G401 (cell line): ENCODE measurements at regions not wholly inside any gene's neighbourhood (a gene's known extent, or its start where the extent isn't known, plus 50 kb on each side); places are given as distances from the start of the nearest gene placed in this dataset.

Source experiments
- DNase-seq: peaks from one replicate; pipeline ENCODE4 v3.0.0-alpha.2; 2015; ENCODE audit warnings: low spot score
- in situ Hi-C: cut with HindIII; loops from 2 replicates; pipeline ENCODE4 v1.10.0; 2016; ENCODE audit warnings: low sequenced_read_pairs, mixed read lengths

DNA sequence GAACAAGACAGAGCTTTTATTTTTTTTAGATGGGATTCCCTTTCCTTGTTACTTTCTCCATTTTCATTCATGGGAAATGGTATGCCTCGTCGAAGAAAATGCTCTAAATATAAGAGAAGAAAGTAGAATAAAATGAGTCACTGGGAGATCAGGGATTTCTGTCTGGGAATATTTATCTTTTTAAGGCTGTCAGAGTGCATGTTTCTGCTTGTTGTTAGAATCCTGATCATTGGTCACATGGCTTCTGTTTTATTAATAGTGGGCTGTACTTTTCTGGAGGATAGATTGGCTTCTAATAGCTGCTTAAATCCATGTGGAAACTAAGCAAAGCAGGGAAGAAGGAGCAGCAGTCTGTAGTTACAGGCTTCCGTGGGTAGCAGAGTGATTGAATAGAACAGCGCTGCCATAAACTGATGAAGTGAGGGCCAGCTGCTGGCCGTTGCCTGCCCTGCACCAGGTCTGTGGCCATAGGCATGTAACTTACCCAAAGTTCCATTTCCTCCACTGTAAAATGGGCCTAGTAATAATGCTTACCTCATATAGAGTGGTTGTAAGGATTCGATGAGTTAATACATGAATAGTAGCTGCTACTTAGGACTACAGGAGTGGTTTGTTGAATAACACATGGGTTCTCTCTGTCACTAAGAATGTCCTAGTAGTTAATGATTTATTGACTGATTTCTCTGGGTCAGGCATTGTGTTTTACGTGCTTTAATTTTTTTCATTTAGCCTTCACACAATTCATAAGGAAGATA, 289.9 kb downstream of the SATB1 start:
- no peak for DNase-seq
- in situ Hi-C loops = no loop called here

- in situ Hi-C loops = no loop called here
- no peak for DNase-seq
Observed at GRCh38 chr3:18134386-18135059, 290.6 kb downstream of the SATB1 start.

- in situ Hi-C loops = no loop called here
Observed at GRCh38 chr3:18132991-18133390, 292.1 kb downstream of the SATB1 start.

DNA sequence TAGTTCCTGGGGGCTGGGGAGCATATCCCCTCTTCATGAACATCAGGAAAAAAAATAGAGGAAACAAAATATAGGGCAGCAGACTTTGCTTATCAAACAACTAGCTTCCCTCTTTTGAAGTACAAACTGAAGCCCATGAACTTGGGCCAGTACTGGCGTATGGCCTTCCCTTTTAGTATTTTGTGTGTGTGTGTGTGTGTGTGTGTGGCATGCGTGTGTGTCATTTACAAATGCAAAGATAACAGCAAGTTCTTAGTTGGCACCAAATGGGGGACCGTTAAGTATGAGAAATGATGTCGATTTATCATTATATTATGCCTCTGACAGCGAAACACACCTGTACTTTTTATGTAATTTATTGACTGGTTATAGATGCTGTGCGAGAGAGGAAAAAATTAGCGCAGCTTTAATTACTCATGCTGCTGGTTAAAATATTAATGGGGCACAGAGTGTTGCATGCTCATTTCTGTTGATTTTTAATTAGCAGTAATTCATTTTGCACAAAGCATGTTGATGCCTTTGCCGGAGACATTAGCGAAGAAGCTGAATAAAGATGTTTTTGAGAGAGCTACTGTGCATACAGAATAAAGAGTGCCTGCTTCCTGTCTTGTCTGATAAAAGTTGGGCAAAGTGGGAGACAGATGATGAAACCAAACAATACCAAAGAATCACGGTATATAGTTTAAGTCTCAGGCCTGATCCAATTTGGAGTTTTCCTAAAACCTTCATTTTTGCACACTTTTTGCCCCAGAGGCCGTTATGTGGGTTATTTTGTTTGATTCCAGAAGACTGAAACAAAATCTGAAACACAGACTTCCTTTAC, 297.1 kb downstream of the SATB1 start:
- DNase-seq = no peak

More at GRCh38 chr3:18132991-18133390, 292.1 kb downstream of the SATB1 start:
- DNase-seq = no peak

GRCh38 chr3:18127174-18127858, 297.8 kb downstream of the SATB1 start:
- DNase-seq = no peak
- in situ Hi-C loops = no loop called here

More for the DNA sequence above, 297.1 kb downstream of the SATB1 start:
- in situ Hi-C loops = no loop called here

- in situ Hi-C loops = no loop called here
- DNase-seq = no peak
Observed at GRCh38 chr3:18126772-18127171, 298.4 kb downstream of the SATB1 start.

DNA sequence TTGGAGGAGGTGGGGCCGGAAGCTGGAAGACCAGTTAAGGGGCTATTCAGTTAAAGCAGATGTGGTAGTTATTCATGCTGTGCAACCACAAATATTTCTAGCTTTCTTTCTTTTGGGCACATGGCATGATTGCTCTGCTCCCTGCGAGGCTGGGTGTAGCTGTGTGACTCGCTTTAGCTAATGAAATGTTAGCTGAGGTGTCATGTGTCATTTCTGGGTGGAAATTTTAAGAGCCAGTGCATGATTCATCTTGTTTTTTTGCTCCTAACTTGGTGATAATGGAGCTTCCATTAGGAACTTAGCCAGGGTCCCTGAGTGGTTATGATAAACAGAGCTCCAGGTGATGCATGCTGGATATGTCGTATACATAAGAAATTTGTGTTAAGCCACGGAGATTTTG, 300.6 kb downstream of the SATB1 start:
- no peak for DNase-seq
- in situ Hi-C loops = no loop called here

- in situ Hi-C loops = no loop called here
- no peak for DNase-seq
Observed at GRCh38 chr3:18122264-18122663, 302.9 kb downstream of the SATB1 start.

DNA sequence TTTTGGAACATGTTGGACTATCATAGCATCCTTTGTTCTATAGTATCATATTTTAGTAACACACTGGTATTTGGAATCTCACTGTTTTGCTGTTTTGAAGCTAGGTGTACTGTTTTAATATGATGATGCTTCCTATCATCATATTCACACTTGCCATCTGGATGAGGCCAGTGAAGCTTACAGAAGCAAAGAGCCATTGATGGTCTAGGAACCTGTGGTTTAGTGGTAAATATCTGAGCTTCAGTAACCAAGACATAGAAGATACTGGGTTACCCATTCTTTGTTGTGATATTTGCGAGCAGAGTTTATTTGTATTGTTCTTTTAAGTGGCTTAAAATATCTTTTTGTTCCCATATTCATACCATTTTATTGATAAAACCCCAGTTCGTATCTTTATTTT, 304.1 kb downstream of the SATB1 start:
- in situ Hi-C loops = no loop called here
- DNase-seq = no peak

DNA sequence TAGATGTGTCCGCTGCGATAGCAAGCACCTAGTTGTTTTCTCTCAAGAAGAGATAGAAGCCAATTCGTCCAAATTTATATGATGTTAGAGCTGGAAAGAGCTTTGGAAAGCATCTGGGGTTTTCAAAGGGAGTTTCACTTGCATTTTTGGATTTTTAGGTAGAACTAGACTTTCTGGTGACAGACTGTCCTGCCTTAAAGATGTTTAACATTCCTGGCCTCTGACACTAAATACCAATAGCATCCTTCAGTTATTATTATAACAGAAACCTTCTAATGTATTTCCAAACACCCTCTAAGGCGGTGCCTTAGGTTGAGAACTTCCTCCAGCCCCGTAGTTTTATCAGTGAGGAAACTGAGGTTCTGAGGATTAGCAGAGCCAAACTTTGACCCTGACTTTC, 305.3 kb downstream of the SATB1 start:
- in situ Hi-C loops = no loop called here
- no peak for DNase-seq

DNA sequence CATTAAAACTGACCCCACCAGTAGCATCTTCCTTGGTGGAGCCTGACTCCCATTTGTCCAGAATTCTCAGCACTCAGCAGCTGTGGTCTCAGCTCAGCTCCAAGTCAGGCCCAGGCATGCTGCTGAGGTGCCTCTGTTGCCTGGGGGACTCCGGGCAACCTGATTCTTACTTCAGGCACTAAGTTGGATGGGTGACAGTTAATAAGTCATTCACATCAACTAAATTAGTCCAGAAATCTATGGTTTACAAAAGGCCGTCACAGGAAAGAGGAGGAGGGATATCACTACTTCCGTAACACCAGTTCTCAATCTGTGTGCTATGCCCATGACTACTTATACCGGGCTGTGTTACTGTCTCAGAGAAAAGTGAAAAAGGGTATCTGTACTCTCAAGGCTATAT, 310.2 kb downstream of the SATB1 start:
- in situ Hi-C loops = no loop called here
- DNase-seq = no peak

DNA sequence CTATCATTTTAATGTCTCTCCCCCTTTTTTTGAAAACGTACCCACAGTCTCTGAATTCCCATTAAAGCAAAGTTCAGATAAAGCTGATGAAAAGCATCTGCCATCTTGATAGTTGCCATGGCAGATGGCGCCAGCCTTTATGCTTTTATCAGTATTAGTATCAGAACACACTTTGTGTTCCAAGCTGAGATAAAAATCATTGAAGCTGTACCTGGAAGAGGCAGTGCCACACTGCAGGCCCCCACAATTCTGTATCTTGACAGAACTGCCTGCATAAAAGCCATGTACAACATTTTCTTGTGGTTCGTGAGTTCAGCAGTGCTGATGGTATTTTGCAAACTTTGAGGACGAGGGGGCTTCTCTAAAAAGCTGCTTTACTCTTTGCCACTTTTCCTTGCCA, 311.7 kb downstream of the SATB1 start:
- in situ Hi-C loops = no loop called here
- DNase-seq = no peak

- no peak for DNase-seq
- in situ Hi-C loops = no loop called here
Observed at GRCh38 chr3:18112674-18113375, 312.3 kb downstream of the SATB1 start.

DNA sequence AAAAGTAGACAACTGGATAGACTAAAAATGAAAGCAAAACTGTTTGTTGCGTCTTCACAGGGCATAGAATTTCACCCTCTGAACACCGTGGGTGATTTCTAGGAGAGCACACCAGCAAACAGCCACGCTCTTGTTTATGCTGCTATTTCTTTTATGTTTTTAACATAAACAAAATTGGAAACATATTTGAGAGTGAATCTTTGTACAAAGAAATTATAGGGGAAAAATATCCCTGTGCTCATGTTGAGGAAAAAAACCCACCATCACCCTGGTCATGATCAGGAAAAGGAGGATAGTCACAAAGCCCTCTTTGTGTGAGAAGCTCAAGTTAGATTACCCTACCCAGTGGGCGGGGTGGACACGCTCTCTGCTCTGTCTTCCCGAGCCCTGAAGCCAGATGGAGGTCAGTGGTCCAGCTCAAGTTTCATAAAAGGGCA, 313.3 kb downstream of the SATB1 start:
- in situ Hi-C loops = no loop called here
- no peak for DNase-seq

- in situ Hi-C loops = no loop called here
- no peak for DNase-seq
Observed at GRCh38 chr3:18103591-18103990, 321.5 kb downstream of the SATB1 start.

GRCh38 chr3:18100121-18100520, 325.0 kb downstream of the SATB1 start:
- DNase-seq = no peak
- in situ Hi-C loops = no loop called here

- no peak for DNase-seq
- in situ Hi-C loops = no loop called here
Observed at GRCh38 chr3:18099611-18100010, 325.5 kb downstream of the SATB1 start.

- no peak for DNase-seq
- in situ Hi-C loops = no loop called here
Observed at GRCh38 chr3:18098960-18099587, 326.1 kb downstream of the SATB1 start.
